ENCODE measurements at regions not wholly inside any gene's neighbourhood (a gene's known extent, or its start where the extent isn't known, plus 50 kb on each side); places are given as distances from the start of the nearest gene placed in this dataset.

DNA sequence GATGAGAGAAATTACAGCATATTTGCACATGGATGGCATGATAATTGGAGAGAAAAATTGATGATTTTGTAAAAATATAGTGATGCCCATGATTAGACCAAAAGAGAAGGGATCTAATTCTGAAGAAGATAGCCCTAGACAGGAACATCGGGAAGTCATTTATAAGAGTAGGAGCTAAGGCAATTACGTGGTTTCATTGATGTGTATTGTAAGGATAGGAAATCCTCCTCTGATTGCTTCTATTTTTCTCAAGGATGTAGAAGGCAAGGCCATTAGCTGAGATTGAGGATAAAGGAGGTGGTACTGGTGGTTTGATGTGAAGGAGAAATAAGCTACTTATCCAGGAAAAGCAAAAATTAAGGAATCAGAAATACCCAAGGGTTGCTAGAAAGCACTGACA, 176.5 kb upstream of the SOX11 start:
- DNase-seq: no peak
- intact Hi-C loops (cut with DNase I): no loop called here
- TF ChIP-seq POLR2A (IDR thresholded peaks at IDR 0.05) (no peak), CTCF (IDR thresholded peaks at IDR 0.05) (no peak)
- Histone ChIP-seq H3K4me3 (replicated peaks in 1 of 3) (no peak overlapping the region), H3K9me3 (no peaks in the 10 kb centered on the region), H3K27me3 (no peaks in the 10 kb centered on the region), H3K27ac (no peak overlapping the region), H3K4me1 (peaks cover 6 to 7% of the 10 kb centered on the region in 2 donors), H3K36me3 (no peaks in the 10 kb centered on the region)
- WGBS, 2 donors: 90 to 92% methylated on average over 2 of the region's 2 CpGs

DNA sequence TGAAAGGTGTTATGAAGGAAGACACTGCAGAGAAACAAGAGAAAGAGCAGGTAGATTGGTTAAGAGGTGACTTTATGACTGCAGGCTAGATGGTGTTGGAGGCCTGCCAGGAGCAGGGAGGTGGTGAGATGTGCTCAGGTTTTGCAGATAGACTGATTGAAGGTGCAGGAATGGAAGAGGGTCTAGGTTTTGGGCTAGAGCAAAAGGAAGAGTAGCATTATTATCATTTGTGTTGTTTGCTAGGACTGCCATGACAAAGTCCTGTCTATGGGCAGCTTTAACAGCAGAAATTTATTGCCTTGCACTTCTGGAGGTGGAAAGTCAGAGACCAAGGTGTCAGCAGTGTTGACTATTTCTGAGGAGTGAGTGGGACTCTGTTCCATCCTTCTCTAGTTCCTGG, 172.9 kb upstream of the SOX11 start:
- peak in 1 of 2 donors; percentile 9 for DNase-seq
- Histone ChIP-seq H3K27ac (no peak overlapping the region), H3K4me1 (no peaks in the 10 kb centered on the region), H3K4me3 (replicated peaks in 1 of 3) (no peak overlapping the region), H3K27me3 (no peaks in the 10 kb centered on the region), H3K36me3 (no peaks in the 10 kb centered on the region), H3K9me3 (no peaks in the 10 kb centered on the region)
- no peak for TF ChIP-seq CTCF (IDR thresholded peaks at IDR 0.05)
- TF ChIP-seq POLR2A (IDR thresholded peaks at IDR 0.05): no peak
- intact Hi-C loops (cut with DNase I): no loop called here

- no peaks in the 10 kb centered on the region for H3K4me1 ChIP-seq
- H3K36me3 ChIP-seq: no peaks in the 10 kb centered on the region
- no peaks in the 10 kb centered on the region for H3K9me3 ChIP-seq
- no peaks in the 10 kb centered on the region for H3K27me3 ChIP-seq
- no peak overlapping the region for H3K27ac ChIP-seq
- TF ChIP-seq CTCF (IDR thresholded peaks at IDR 0.05): no peak
- no peak for TF ChIP-seq POLR2A (IDR thresholded peaks at IDR 0.05)
- no peak overlapping the region for H3K4me3 ChIP-seq (replicated peaks in 1 of 3)
- no peak for DNase-seq
- 59 to 67% methylated on average over 7 of the region's 7 CpGs for WGBS, 2 donors
- intact Hi-C loops (cut with DNase I): no loop called here
These were observed 171.7 kb upstream of the SOX11 start for GRCh38 chr2:5520463-5520972.

GRCh38 chr2:5521461-5521860, 170.7 kb upstream of the SOX11 start:
- Histone ChIP-seq H3K36me3 (no peaks in the 10 kb centered on the region), H3K27me3 (no peaks in the 10 kb centered on the region), H3K27ac (no peak overlapping the region), H3K4me3 (replicated peaks in 1 of 3) (no peak overlapping the region), H3K4me1 (no peaks in the 10 kb centered on the region), H3K9me3 (no peaks in the 10 kb centered on the region)
- intact Hi-C loops (cut with DNase I): no loop called here
- TF ChIP-seq POLR2A (IDR thresholded peaks at IDR 0.05): no peak
- WGBS, 2 donors: 73 to 84% methylated on average over 7 of the region's 7 CpGs
- no peak for DNase-seq

DNA sequence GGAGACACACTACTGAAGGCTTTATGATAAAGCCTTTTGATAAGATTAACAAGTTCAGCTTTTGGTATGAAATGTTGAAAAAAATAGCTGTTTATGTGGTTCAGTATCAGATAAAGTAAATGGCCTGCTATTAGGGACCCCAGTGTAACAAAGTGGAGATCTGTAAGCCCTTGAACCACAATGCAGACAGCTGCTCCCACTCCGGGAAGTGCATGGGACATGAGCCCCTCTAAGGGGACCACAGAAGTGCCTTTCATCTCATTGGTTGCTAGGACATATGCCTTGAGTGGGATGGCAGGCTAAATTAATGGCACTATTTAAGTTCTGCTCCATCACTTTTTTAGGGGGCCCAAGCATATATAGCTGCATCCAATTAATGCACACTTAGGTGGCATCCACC, 167.6 kb upstream of the SOX11 start:
- DNase-seq: no peak
- no peaks in the 10 kb centered on the region for H3K9me3 ChIP-seq
- H3K27ac ChIP-seq: no peak overlapping the region
- TF ChIP-seq CTCF (IDR thresholded peaks at IDR 0.05): no peak
- TF ChIP-seq POLR2A (IDR thresholded peaks at IDR 0.05): no peak
- no peak overlapping the region for H3K4me3 ChIP-seq (replicated peaks in 1 of 3)
- no peaks in the 10 kb centered on the region for H3K27me3 ChIP-seq
- no peaks in the 10 kb centered on the region for H3K36me3 ChIP-seq
- intact Hi-C loops (cut with DNase I): no loop called here
- 95 to 100% methylated on average over 1 of the region's 1 CpG for WGBS, 2 donors
- no peaks in the 10 kb centered on the region for H3K4me1 ChIP-seq

DNA sequence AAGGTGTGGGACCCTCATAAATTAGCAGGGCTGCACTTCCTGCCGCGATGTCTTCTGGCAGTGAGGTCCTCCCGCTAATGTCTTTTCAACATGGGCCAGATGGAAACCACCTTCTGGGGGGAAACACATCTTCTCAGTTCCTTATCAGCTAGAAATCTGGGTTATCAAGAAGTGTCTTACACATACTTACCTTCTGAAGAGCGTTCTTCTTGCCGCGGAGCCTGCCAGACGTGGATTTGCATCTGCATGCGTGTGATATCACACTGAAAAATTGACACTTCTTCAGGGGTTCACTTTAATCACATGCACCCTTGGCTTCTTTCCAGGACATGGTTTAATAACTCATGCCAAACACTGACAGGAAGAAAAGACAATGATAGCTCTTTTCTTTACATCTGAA, 163.5 kb upstream of the SOX11 start:
- Histone ChIP-seq H3K27me3 (no peaks in the 10 kb centered on the region), H3K4me3 (replicated peaks in 1 of 3) (no peak overlapping the region), H3K9me3 (no peaks in the 10 kb centered on the region), H3K36me3 (no peaks in the 10 kb centered on the region), H3K27ac (no peak overlapping the region), H3K4me1 (no peaks in the 10 kb centered on the region)
- WGBS, 2 donors: 58 to 74% methylated on average over 6 to 8 of the region's 8 CpGs
- intact Hi-C loops (cut with DNase I): no loop called here
- DNase-seq: no peak
- TF ChIP-seq CTCF (IDR thresholded peaks at IDR 0.05) (no peak), POLR2A (IDR thresholded peaks at IDR 0.05) (no peak)

Data from thyroid gland (tissue), 4 donors.